ENCODE measurements at regions not wholly inside any gene's neighbourhood (a gene's known extent, or its start where the extent isn't known, plus 50 kb on each side); places are given as distances from the start of the nearest gene placed in this dataset.

DNA sequence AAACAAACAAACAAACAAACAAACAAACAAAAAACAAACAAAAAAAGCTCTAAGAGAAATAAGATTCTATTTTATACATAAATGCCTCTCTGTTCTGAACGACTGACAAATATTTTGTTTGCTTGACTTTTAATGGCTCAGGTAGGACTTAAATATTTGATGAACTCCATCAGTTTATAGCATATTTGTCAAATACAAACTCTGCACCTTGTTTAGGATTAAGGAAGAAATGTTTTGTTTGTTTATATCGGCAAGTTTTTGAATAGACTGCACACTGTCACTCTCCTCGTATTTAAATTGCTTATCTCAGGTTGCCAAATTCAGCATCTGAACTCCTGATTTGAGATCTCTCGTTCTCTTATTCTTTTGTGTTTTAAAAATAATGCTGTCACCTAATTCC is 1499.7 kb upstream of the SLC10A2 start:
- Histone ChIP-seq H3K4me2 (ENCODE audit: insufficient read depth in 1 of 2, low read depth in 2 of 2, low read length in 2 of 2) (no peak overlapping the region), H2BK120ac (replicated peaks; ENCODE audit: low read depth, low read length) (no peak overlapping the region), H2BK12ac (ENCODE audit: low read depth, low read length) (no peak overlapping the region), H2AFZ (ENCODE audit: low read length) (no peak overlapping the region), H3K14ac (ENCODE audit: insufficient read length) (no peak overlapping the region), H3K27ac (ENCODE audit: low read depth, low read length) (no peak overlapping the region), H3K23ac (ENCODE audit: insufficient read length) (no peak overlapping the region), H2BK20ac (ENCODE audit: low read length) (no peak overlapping the region), H4K5ac (ENCODE audit: insufficient read length, low read depth, low read length) (no peak overlapping the region), H3K56ac (replicated peaks; ENCODE audit: insufficient read length, low read depth, low read length) (no peak overlapping the region), H3K18ac (ENCODE audit: extremely low read depth, low read length) (no peak overlapping the region), H4K20me1 (replicated peaks in 1 of 2; ENCODE audit: control insufficient read depth in 1 of 2, insufficient read depth in 2 of 2, low read length in 2 of 2) (no peaks in the 10 kb centered on the region), H4K91ac (replicated peaks; ENCODE audit: insufficient read length, low read length) (no peak overlapping the region), H3K9me3 (ENCODE audit: insufficient read depth in 2 of 2, low read depth in 1 of 2, low read length in 1 of 2) (no peaks in the 10 kb centered on the region), H3K79me1 (ENCODE audit: low read depth, low read length) (no peaks in the 10 kb centered on the region), H3K4me3 (ENCODE audit: extremely low read depth in 1 of 4, insufficient read depth in 2 of 4, low read depth in 3 of 4, low read length in 4 of 4) (no peak overlapping the region), H3K27me3 (replicated peaks in 1 of 4; ENCODE audit: control insufficient read depth in 3 of 4, extremely low read depth in 1 of 4, insufficient read depth in 3 of 4, low read length in 3 of 4) (no peaks in the 10 kb centered on the region), H3K4me1 (replicated peaks in 1 of 4; ENCODE audit: control insufficient read depth in 3 of 4, insufficient read depth in 4 of 4, low read length in 3 of 4) (no peaks in the 10 kb centered on the region), H3K4ac (replicated peaks; ENCODE audit: insufficient read length, low read depth, low read length) (no peak overlapping the region), H2BK5ac (ENCODE audit: low read depth, low read length) (no peak overlapping the region), H2AK5ac (ENCODE audit: low read depth, low read length) (no peak overlapping the region), H3K9ac (replicated peaks in 1 of 4; ENCODE audit: extremely low read depth in 1 of 4, low read depth in 3 of 4, low read length in 3 of 4) (no peak overlapping the region), H2BK15ac (ENCODE audit: low read length) (no peak overlapping the region), H3K23me2 (ENCODE audit: low read depth, low read length) (no peaks in the 10 kb centered on the region), H3K36me3 (ENCODE audit: control insufficient read depth in 2 of 4, insufficient read depth in 4 of 4, low read length in 3 of 4) (no peaks in the 10 kb centered on the region), H4K8ac (ENCODE audit: extremely low read depth, insufficient read depth, low read length) (no peak overlapping the region), H3K79me2 (ENCODE audit: control insufficient read depth in 1 of 2, insufficient read depth in 2 of 2, low read length in 2 of 2) (no peaks in the 10 kb centered on the region)
- ChIA-PET POLR2A (ENCODE audit: partially characterized antibody) (no interaction called here), CTCF (ENCODE audit: partially characterized antibody) (no interaction called here)
- DNase-seq (ENCODE audit: low read depth in 1 of 2, low spot score in 2 of 2), result no peak
- no peak for FAIRE-seq
- WGBS, 2 experiments (ENCODE audit: extremely low coverage in 1 of 2, insufficient coverage in 1 of 2, insufficient read length in 1 of 2, insufficient replicate concordance in 2 of 2, low coverage in 1 of 2, low lambda C conversion rate in 2 of 2, missing lambda C conversion rate in 1 of 2), result 96% methylated on average over 4 of the region's 4 CpGs; no CpG with 5 or more reads in 1 of the 2 experiments
- TF ChIP-seq EP300 (IDR thresholded peaks at IDR 0.05; ENCODE audit: borderline replicate concordance in 1 of 2, low read depth in 2 of 2, low read length in 2 of 2) (no peak), ATF2 (IDR thresholded peaks at IDR 0.05; ENCODE audit: low read length) (no peak), HDAC2 (IDR thresholded peaks at IDR 0.05; ENCODE audit: borderline replicate concordance in 1 of 2, low read depth in 2 of 2, low read length in 2 of 2) (no peak), RNF2 (IDR thresholded peaks at IDR 0.05; ENCODE audit: borderline replicate concordance, low read depth, low read length, missing control alignments, poor library complexity, severe bottlenecking) (no peak), RFX5 (IDR thresholded peaks at IDR 0.05; ENCODE audit: borderline replicate concordance, low read depth, low read length) (no peak), SUZ12 (IDR thresholded peaks at IDR 0.05; ENCODE audit: low read length) (no peak), RBBP5 (IDR thresholded peaks at IDR 0.05; ENCODE audit: borderline replicate concordance, low read depth, low read length) (no peak), TAF1 (IDR thresholded peaks at IDR 0.05; ENCODE audit: low read depth, low read length) (no peak)
- TF ChIP-seq, protein P1, sequence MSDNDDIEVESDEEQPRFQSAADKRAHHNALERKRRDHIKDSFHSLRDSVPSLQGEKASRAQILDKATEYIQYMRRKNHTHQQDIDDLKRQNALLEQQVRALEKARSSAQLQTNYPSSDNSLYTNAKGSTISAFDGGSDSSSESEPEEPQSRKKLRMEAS (IDR thresholded peaks at IDR 0.05), result no peak
